Liver (tissue), 8 donors: ENCODE measurements at regions not wholly inside any gene's neighbourhood (a gene's known extent, or its start where the extent isn't known, plus 50 kb on each side); places are given as distances from the start of the nearest gene placed in this dataset.

Experiments used
- DNase-seq: peaks from one replicate; pipeline ENCODE4 v3.0.0-alpha.2; 2017; ENCODE audit warnings: low spot score
- H3K27ac ChIP-seq, 2 donors: one replicate each; pipeline ENCODE4 v1.7.0; 2013; ENCODE audit warnings: inconsistent platforms in 2 of 2, low read length in 2 of 2, control low read depth in 1 of 2, low read depth in 1 of 2, mild to moderate bottlenecking in 1 of 2
- H3K27me3 ChIP-seq, 4 donors: one replicate each; pipeline versions ENCODE4 v1.6.1 to v1.7.0; 2013; ENCODE audit warnings: low read length in 3 of 4, inconsistent platforms in 1 of 4, mild to moderate bottlenecking in 1 of 4, moderate library complexity in 1 of 4; ENCODE audit not compliant: control insufficient read depth in 4 of 4, insufficient read depth in 4 of 4
- H3K36me3 ChIP-seq, 4 donors: one replicate each; pipeline versions ENCODE4 v1.6.1 to v1.7.0; 2013; ENCODE audit warnings: low read length in 3 of 4, mild to moderate bottlenecking in 3 of 4, low read depth in 1 of 4, moderate library complexity in 1 of 4; ENCODE audit not compliant: control insufficient read depth in 4 of 4, insufficient read depth in 3 of 4
- H3K4me1 ChIP-seq, 4 donors: one replicate each; pipeline versions ENCODE4 v1.6.1 to v1.7.0; 2013; ENCODE audit warnings: low read length in 3 of 4, mild to moderate bottlenecking in 3 of 4, moderate library complexity in 1 of 4; ENCODE audit not compliant: control insufficient read depth in 4 of 4, insufficient read depth in 4 of 4
- H3K4me3 ChIP-seq, 3 donors: one replicate each; pipeline versions ENCODE4 v1.6.1 to v1.7.0; 2013; ENCODE audit warnings: low read length in 3 of 3, control low read depth in 1 of 3, low read depth in 1 of 3, mild to moderate bottlenecking in 1 of 3
- H3K9ac ChIP-seq, 2 donors: one replicate each; pipeline ENCODE4 v1.7.0; 2013; ENCODE audit warnings: low read length in 2 of 2, mild to moderate bottlenecking in 2 of 2, moderate library complexity in 2 of 2, control low read depth in 1 of 2, low read depth in 1 of 2
- H3K9me3 ChIP-seq, 4 donors: one replicate each; pipeline versions ENCODE4 v1.6.1 to v1.7.0; 2013; ENCODE audit warnings: low read length in 3 of 4; ENCODE audit not compliant: control insufficient read depth in 4 of 4
- CTCF ChIP-seq: fragments of 150-350 bp; IDR thresholded peaks from 2 replicates; pipeline ENCODE4 v1.5.1; 2017; ENCODE audit warnings: improper control_type of control experiment, low read depth, low read length; ENCODE audit not compliant: missing input control
- FOXA1 ChIP-seq: IDR thresholded peaks from 2 replicates; pipeline ENCODE4 v1.6.1; 2016; ENCODE audit warnings: antibody characterized with exemption
- HNF4A ChIP-seq, 2 donors: conservative IDR thresholded peaks; 2 replicates each; pipeline ENCODE4 v1.6.1; 2016; ENCODE audit warnings: antibody characterized with exemption in 2 of 2, mild to moderate bottlenecking in 2 of 2
- HNF4G ChIP-seq: IDR thresholded peaks from 2 replicates; pipeline ENCODE4 v1.6.1; 2016; ENCODE audit warnings: antibody characterized with exemption
- JUND ChIP-seq, 2 donors: IDR thresholded peaks; 2 replicates each; pipeline ENCODE4 v1.6.1; 2016; ENCODE audit warnings: antibody characterized with exemption in 2 of 2
- NR2F2 ChIP-seq: IDR thresholded peaks from 2 replicates; pipeline ENCODE4 v1.6.1; 2016; ENCODE audit warnings: antibody characterized with exemption
- RAD21 ChIP-seq, 2 donors: IDR thresholded peaks; 2 replicates each; pipeline ENCODE4 v1.6.1; 2016; ENCODE audit warnings: antibody characterized with exemption in 2 of 2, mild to moderate bottlenecking in 2 of 2
- REST ChIP-seq: IDR thresholded peaks from 2 replicates; pipeline ENCODE4 v1.6.1; 2016; ENCODE audit warnings: antibody characterized with exemption, mild to moderate bottlenecking
- RXRA ChIP-seq, 2 donors: IDR thresholded peaks; 2 replicates each; pipeline ENCODE4 v1.6.1; 2017 to 2018; ENCODE audit warnings: antibody characterized with exemption in 2 of 2, mild to moderate bottlenecking in 1 of 2
- TAF1 ChIP-seq: conservative IDR thresholded peaks from 2 replicates; pipeline ENCODE4 v1.6.1; 2016; ENCODE audit warnings: antibody characterized with exemption, mild to moderate bottlenecking
- YY1 ChIP-seq: IDR thresholded peaks from 2 replicates; pipeline ENCODE4 v1.6.1; 2016; ENCODE audit warnings: antibody characterized with exemption, mild to moderate bottlenecking
- ZBTB33 ChIP-seq: IDR thresholded peaks from 2 replicates; pipeline ENCODE4 v1.6.1; 2016; ENCODE audit warnings: antibody characterized with exemption
- WGBS: extraction: QIAGEN DNeasy Blood & Tissue Kit; methylation state at CpG from one replicate; pipeline ENCODE4 v1.1.7; 2013; 5-methylcytosine and 5-hydroxymethylcytosine counted together
- donor health status: healthy.
- donor health status: healthy.
- donor health status: healthy.
- donor health status: healthy.
- donor health status: healthy.

- Histone ChIP-seq H3K4me1 (no peaks in the 10 kb centered on the region), H3K9ac (no peak overlapping the region), H3K4me3 (no peak overlapping the region), H3K27ac (no peak overlapping the region), H3K9me3 (no peaks in the 10 kb centered on the region), H3K36me3 (no peaks in the 10 kb centered on the region), H3K27me3 (no peaks in the 10 kb centered on the region)
- no peak for DNase-seq
- WGBS = 49% methylated on average over 4 of the region's 4 CpGs
- TF ChIP-seq JUND (IDR thresholded peaks at IDR 0.05) = no peak
- TF ChIP-seq NR2F2 = no peak
- no peak for TF ChIP-seq RXRA (IDR thresholded peaks at IDR 0.05)
- no peak for TF ChIP-seq TAF1
- no peak for TF ChIP-seq HNF4G
- TF ChIP-seq REST = no peak
- no peak for TF ChIP-seq FOXA1
- no peak for TF ChIP-seq YY1
These were observed 228.2 kb upstream of the SYT1 start for GRCh38 chr12:78636231-78636855.

GRCh38 chr12:78641837-78642423 is 222.6 kb upstream of the SYT1 start:
- Histone ChIP-seq H3K9me3 (no peaks in the 10 kb centered on the region), H3K36me3 (no peaks in the 10 kb centered on the region), H3K27me3 (no peaks in the 10 kb centered on the region), H3K9ac (no peak overlapping the region), H3K4me3 (no peak overlapping the region), H3K4me1 (no peaks in the 10 kb centered on the region), H3K27ac (no peak overlapping the region)
- TF ChIP-seq RXRA (IDR thresholded peaks at IDR 0.05) (no peak), NR2F2 (no peak), TAF1 (no peak), CTCF (no peak), HNF4G (no peak), RAD21 (IDR thresholded peaks at IDR 0.05) (peak in 1 of 2 donors; percentile 15), HNF4A (conservative IDR thresholded peaks at IDR 0.05) (no peak), ZBTB33 (no peak)
- WGBS = 47% methylated on average over 1 of the region's 1 CpG
- DNase-seq = no peak
